HG03280 (cell line): ENCODE measurements at regions not wholly inside any gene's neighbourhood (a gene's known extent, or its start where the extent isn't known, plus 50 kb on each side); places are given as distances from the start of the nearest gene placed in this dataset.
"Not testable (repeated sequence)": the region's sequence is repeated elsewhere in the genome, so short reads cannot be mapped to it uniquely, and the experiment has no call there.

Experiments
- ATAC-seq: cut with Tn5 transposase; IDR thresholded peaks from one replicate; pipeline ENCODE4 v1.9.1; 2021; ENCODE audit warnings: mild to moderate bottlenecking, moderate library complexity; ENCODE audit not compliant: unreplicated experiment

DNA sequence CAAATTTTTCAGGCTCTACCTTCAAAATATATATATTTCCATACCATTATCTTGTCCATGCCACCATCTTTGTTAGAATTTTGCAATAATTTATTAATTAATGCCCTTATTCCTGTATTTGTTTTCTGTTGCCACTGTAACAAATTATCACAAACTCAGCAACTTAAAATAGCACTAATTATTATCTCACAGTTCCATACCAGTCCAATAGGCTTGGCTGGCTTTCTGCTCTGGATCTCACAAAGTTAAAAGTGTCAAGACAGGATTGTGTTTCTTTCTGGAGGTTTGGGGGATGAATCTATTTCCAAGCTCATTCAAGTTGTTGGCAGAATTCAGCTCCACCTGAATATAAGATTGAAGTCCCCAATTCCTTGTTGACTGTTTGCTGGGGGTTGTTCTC lies 58.6 kb upstream of the SLC38A4 start:
- ATAC-seq: no peak

- ATAC-seq: no peak
These were observed 60.8 kb upstream of the SLC38A4 start for GRCh38 chr12:46886541-46887041.

- ATAC-seq: no peak
These were observed 62.1 kb upstream of the SLC38A4 start for GRCh38 chr12:46887870-46888269.

GRCh38 chr12:46888568-46888967 lies 62.8 kb upstream of the SLC38A4 start:
- no peak for ATAC-seq

DNA sequence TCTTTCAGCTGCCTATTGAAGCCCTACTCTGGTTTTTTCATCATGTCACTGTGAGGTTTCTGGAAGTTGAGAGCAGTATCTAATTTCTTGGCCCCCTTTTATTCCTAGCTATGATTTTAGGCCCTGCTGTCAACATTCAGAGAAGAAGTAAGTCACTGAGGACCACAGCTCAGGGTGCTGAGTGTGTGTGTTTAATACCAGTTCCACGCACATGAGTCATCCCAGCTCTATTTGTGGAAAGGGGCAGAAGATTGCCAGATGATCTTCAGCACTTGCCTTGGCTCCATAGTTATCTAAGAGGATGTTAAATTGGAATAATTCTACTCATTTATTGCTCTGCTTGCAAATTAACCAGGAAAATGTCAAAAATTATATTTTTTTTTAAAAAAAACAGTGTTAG lies 65.5 kb upstream of the SLC38A4 start:
- ATAC-seq: no peak

GRCh38 chr12:46892034-46892705 lies 66.4 kb upstream of the SLC38A4 start:
- no peak for ATAC-seq

DNA sequence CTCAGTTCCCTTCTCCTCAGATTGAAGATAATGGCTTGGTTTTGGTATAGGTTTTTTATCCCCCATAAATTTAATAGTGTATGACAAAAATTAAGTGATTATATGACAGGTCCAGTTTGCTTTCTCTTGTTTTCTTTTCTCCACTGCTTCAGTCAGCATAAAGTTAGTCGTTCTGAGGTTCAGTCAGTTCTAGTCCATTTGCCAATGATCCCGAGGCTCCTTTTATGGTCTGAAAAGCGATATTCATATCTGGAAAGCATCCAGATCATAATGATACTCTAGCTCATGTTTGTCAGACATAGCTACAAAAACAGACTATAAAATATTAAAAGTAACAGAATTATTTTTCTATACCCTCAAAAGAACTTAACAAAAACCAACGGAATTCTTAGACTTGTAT lies 67.1 kb upstream of the SLC38A4 start:
- ATAC-seq: no peak

- ATAC-seq: no peak
These were observed 67.6 kb upstream of the SLC38A4 start for GRCh38 chr12:46893434-46893833.

DNA sequence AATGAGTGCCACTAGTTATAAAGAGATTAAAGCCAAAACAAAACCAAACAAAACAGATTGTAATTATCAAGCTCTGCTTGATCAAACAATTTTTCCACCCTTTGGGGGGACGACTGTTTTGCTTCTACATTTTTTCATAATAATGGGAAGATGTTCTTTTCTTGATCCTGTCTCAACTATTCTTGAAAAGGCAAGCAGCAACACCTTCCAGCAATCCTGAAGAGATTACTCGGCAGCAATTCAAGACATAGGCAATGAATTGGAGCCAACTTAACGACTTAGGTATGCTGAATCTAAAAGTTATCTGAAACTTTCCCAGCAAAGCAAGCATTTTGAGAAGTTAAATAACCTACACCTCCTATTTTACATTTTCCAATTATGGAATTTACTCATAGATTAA lies 69.9 kb upstream of the SLC38A4 start:
- no peak for ATAC-seq

DNA sequence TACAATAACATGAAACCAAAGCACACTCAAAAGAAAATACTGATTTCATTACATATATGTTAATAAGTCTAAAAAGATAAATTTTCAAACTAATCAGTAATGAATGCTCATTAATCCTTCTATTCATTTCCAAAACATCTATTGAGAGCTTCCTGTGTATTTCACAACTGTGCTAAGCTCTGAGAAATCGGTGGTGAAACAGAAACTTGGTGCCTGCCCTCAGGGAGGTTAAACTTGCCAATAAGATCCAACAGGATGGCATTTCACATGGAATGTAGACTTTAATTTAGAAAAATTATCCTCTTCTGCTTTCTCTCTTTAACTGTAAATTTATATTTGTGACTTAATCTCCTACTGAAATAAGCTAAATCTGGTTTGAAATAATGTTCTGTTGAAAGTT lies 70.9 kb upstream of the SLC38A4 start:
- no peak for ATAC-seq

DNA sequence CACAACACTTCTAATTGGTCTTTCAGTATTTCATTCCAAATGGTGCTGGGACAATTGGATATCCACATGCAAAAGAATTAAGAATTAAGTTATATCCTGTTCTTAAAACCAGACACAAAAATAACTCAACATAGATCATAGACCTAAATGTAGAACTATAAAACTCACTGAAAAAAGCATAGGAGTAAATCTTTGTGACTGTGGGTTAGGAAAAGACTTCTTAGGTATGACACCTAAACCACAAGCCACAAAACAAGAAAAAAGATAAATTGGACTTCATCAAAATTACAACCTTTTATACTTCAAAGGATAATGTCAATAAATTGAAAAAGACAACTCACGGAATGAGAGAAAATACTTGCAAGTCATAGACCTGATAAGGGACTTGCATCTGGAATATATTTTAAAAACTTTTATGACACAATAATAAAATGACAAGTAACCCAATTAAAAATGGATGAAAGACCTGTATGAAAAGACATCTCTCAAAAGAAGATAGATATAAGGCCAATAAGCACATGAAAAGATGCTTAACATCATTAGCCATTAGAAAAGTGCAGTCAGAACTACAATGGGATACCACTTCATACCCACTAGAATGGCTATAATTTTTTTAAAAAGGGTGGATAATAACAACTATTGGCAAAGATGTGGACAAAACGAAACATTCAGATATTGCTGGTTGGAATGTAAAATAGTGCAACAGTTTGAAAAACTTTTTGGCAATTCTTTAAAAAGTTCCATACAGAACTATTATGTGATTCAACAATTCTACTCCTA lies 72.5 kb upstream of the SLC38A4 start:
- ATAC-seq: no peak

DNA sequence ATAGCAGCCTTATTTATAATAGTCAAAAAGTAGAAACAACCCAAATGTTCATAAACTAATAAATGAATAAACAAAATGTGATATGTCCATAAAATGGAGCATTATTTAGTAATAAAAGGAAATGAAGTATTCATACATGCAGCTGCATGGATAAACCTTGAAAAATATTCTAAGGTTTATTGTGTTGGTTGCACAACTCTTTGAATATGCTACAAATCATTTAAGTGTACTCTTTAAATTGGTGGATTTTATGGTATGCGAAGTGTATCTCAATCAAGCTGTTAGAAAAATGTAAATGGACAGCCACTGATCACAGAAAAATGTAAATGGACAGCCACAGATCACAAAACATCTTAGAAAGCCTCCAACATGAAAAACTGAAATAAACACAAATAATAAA lies 73.2 kb upstream of the SLC38A4 start:
- no peak for ATAC-seq

GRCh38 chr12:46900734-46901463 lies 75.1 kb upstream of the SLC38A4 start:
- no peak for ATAC-seq

DNA sequence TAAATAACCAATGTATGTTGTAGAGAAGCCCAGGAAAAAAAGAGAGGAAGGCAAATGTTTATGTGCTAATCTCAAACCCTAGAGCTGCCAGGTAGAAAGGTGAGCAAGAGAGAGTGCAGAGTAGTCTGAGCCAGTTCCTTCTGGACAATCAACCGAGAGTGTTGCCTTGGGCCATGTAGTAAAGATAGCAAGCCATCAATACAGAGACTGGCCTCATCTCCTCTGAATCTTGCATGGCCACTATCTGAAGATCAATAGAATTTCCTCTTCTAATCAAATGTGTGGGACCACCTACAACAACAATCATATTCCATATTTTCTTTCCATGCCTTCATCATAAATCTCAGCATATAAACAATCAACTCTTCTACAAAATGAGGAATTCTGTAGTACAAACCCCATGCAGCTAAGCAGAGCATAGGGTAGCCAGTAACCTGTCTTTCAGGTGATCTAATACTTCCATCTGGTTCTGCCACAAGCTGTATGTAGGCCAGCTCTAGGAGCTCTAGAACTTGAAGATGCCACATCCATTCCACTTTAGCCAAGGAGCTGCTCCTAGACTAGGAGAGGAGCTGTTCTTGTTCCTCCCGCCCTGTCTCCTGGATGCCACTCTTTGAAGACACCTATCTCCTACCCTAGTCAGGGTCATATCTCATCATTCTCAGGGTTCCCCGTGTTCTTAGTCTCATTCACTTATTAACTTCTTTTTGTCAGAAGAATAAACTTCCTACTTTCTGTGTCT lies 75.8 kb upstream of the SLC38A4 start:
- no peak for ATAC-seq

DNA sequence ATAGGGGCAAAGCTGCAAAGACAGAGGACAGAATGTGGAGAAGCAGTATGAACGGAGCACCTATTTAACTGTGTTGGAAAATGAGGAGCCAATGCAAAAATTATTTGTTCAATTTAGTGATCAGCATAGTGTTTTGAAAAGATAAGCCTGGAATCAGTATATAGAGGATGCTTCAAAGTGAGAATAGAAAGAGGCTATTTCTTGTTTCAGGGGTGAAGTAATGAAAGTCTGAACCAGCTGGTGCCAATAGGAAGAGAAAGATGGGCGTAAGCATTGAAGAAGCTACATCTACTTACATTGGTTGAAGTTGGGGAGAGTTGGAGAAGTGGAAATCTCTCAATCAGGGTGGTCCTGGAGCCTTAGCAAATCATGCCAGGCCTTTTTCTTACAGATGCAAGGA lies 77.3 kb upstream of the SLC38A4 start:
- ATAC-seq: no peak

DNA sequence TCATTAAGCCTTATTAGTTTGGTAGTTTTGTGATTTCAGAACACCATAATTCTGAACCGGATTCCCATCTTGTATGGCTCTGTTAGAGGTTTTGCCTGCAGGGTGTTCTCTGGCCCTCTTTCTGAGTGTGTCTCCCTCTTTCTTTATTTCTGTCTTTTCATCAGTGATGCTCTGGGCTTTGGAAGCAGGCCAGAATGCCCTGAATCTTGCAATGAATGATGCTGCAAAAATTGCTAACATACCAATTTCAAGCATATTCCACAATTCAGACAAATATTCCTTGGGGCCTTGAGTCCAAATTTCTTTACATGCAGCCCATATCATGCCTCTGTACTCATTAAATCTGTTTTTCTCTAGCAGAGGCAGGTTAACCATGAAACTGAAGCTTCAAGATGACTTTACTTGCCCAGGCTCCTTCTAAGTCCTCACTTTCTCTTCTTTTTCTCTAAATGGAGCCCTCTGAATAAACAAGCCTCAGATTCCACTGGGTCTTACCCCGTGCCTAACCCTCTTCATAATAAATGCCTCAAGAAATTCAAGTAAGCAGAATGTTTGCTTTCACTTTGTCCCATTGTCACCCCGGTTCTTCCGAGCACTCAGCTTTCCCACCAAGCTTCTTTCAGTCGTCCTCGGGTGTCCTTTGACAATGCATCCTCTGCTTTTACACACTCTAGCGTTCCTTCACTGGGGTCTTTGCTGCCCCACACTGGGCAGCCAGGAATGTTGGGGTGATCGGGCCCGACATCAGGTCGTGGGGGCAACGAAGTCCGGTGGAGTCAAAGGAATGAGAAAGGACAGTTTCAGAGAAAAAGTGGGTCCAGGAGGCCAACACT lies 78.8 kb upstream of the SLC38A4 start:
- no peak for ATAC-seq

DNA sequence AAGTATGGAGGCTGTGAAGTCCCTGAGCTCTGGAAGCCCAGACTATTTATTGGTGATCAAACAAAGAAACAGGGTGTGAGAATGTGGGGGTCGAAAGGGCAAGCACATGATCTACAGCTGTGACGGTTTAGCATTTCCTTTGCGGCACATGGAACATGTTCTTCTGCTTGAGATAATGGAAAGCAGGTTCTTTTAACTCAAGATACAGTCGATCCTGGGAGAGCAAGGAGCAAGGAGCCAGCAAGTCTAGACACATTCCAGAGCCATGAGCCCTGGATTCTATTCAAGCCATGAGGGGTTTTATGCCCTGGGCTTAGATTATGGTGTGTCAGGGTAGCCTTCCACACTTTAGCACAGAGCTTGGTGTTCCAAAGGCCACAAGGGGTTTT lies 79.4 kb upstream of the SLC38A4 start:
- ATAC-seq: not testable (repeated sequence)

- ATAC-seq: no peak
These were observed 82.0 kb upstream of the SLC38A4 start for GRCh38 chr12:46907791-46908190.

DNA sequence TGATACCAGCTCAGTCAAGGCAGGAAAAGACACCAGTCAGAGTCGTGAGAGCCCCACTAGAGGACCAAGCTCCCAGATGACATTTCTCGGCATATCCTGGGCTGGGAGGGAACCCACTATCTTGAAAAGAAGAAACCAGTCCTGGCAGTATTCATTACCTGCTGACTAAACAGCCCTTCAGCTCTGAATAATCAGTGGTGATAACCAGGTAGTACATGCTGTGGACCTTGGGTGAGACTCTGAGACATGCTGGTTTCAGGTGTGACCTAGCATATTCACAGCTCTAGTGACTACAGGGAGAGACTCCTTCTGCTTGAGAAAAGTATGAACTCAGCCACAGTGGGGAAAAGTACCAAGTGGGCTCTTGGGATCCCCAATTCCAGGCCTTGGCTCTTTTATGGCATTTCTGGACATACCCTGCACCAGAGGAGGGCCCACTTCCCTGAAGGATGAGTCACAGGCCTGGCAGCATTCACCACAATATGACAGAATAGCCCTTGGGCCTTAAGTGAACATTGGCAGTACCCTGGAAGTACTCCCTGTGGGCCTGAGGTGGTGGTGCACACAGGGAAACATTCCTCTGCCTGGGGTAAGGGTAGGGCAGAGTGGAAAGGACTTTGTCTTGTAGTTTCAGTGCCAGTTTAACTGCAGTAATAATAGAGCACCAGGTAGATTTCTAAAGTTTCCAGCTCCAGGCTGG lies 82.6 kb upstream of the SLC38A4 start:
- ATAC-seq: no peak
